IMR-90 (cell line): ENCODE measurements at regions not wholly inside any gene's neighbourhood (a gene's known extent, or its start where the extent isn't known, plus 50 kb on each side); places are given as distances from the start of the nearest gene placed in this dataset.

Experiments
- ATAC-seq: fragments of 200-7000 bp; cut with Tn5 transposase; 2 replicates; pipeline ENCODE4 v1.9.1; 2020; ENCODE audit warnings: low read depth, mild to moderate bottlenecking, moderate library complexity
- BruUV-seq: library from RNA; stranded (reverse); fragments of 400-500 nt; replicated peaks from 2 replicates; lab custom pipeline; 2021; lab: Mats Ljungman, UMichigan
- CTCF ChIA-PET: fragments of 300-600 bp; formaldehyde crosslinking; extraction: SDS; loops from one replicate; lab custom pipeline; 2021; ENCODE audit warnings: antibody characterized with exemption; lab: Yijun Ruan, JAX
- POLR2A ChIA-PET: fragments of 300-600 bp; sonication (Branson Sonifier 250); formaldehyde crosslinking; loops from one replicate; lab custom pipeline; 2022; ENCODE audit warnings: antibody characterized with exemption; ENCODE audit not compliant: unreplicated experiment; lab: Charles Lee
- DNase-seq: peaks from one replicate; pipeline ENCODE4 v3.0.0; 2013
- H2AFZ ChIP-seq: replicated peaks from 2 replicates; pipeline ENCODE3; 2013; ENCODE audit warnings: low read length, mild to moderate bottlenecking; ENCODE audit not compliant: poor library complexity
- H2AK5ac ChIP-seq: 2 replicates; pipeline ENCODE4 v1.6.1; 2013; ENCODE audit warnings: low read depth, low read length, inconsistent platforms
- H2AK9ac ChIP-seq: replicated peaks from 2 replicates; pipeline ENCODE3; 2013; ENCODE audit warnings: mild to moderate bottlenecking, low read depth, low read length, moderate library complexity; ENCODE audit not compliant: poor library complexity
- H2BK120ac ChIP-seq: 2 replicates; pipeline ENCODE4 v1.6.1; 2013; ENCODE audit warnings: low read depth, low read length, inconsistent platforms
- H2BK15ac ChIP-seq: 3 replicates; pipeline ENCODE4 v1.6.1; 2013; ENCODE audit warnings: low read depth, low read length, inconsistent platforms
- H2BK20ac ChIP-seq: 2 replicates; pipeline ENCODE4 v1.6.1; 2013; ENCODE audit warnings: low read depth, mild to moderate bottlenecking, inconsistent platforms, low read length, moderate library complexity
- H2BK5ac ChIP-seq: 2 replicates; pipeline ENCODE4 v1.6.1; 2013; ENCODE audit warnings: mild to moderate bottlenecking, low read depth, low read length, inconsistent platforms; ENCODE audit not compliant: poor library complexity, severe bottlenecking
- H3K14ac ChIP-seq: replicated peaks from 2 replicates; pipeline ENCODE4 v1.6.1; 2013; ENCODE audit warnings: low read depth, low read length, inconsistent platforms
- H3K18ac ChIP-seq: 2 replicates; pipeline ENCODE4 v1.6.1; 2013; ENCODE audit warnings: low read depth, low read length, control low read depth
- H3K23ac ChIP-seq: 2 replicates; pipeline ENCODE4 v1.6.1; 2013; ENCODE audit warnings: low read depth, low read length, inconsistent platforms
- H3K27ac ChIP-seq: 2 replicates; pipeline ENCODE4 v1.5.1; 2013; ENCODE audit warnings: mild to moderate bottlenecking, control low read depth, low read length; ENCODE audit not compliant: insufficient read depth
- H3K27me3 ChIP-seq: 2 replicates; pipeline ENCODE4 v1.6.1; 2013; ENCODE audit warnings: low read length; ENCODE audit not compliant: control insufficient read depth, insufficient read depth
- H3K36me3 ChIP-seq: 2 replicates; pipeline ENCODE4 v1.6.1; 2013; ENCODE audit warnings: low read length, mixed read lengths; ENCODE audit not compliant: control insufficient read depth, insufficient read depth
- H3K4ac ChIP-seq: 2 replicates; pipeline ENCODE4 v1.6.1; 2013; ENCODE audit warnings: low read depth, low read length, inconsistent platforms
- H3K4me1 ChIP-seq: 2 replicates; pipeline ENCODE4 v1.6.1; 2013; ENCODE audit warnings: low read length, mixed read lengths; ENCODE audit not compliant: control insufficient read depth, insufficient read depth
- H3K4me2 ChIP-seq: 2 replicates; pipeline ENCODE4 v1.6.1; 2013; ENCODE audit warnings: low read depth, mild to moderate bottlenecking, control low read depth, low read length, moderate library complexity
- H3K4me3 ChIP-seq: 2 replicates; pipeline ENCODE4 v1.5.1; 2013; ENCODE audit warnings: low read depth, mild to moderate bottlenecking, control low read depth, low read length, moderate library complexity; ENCODE audit not compliant: insufficient read depth
- H3K56ac ChIP-seq: 2 replicates; pipeline ENCODE4 v1.6.1; 2013; ENCODE audit warnings: low read length, inconsistent platforms; ENCODE audit not compliant: insufficient read depth; ENCODE audit errors: extremely low read depth
- H3K79me1 ChIP-seq, 2 experiments: 2 replicates each; pipeline ENCODE4 v1.6.1; 2013; ENCODE audit warnings: low read length in 2 of 2, inconsistent platforms in 1 of 2, low read depth in 1 of 2
- H3K9ac ChIP-seq: 2 replicates; pipeline ENCODE4 v1.6.1; 2013; ENCODE audit warnings: low read depth, low read length, control low read depth
- H3K9me1 ChIP-seq: 2 replicates; pipeline ENCODE4 v1.6.1; 2013; ENCODE audit warnings: low read length, inconsistent platforms; ENCODE audit not compliant: insufficient read depth
- H3K9me3 ChIP-seq: 2 replicates; pipeline ENCODE4 v1.6.1; 2013; ENCODE audit warnings: low read length; ENCODE audit not compliant: control insufficient read depth, insufficient read depth
- H4K20me1 ChIP-seq: 2 replicates; pipeline ENCODE4 v1.6.1; 2013; ENCODE audit warnings: low read length, inconsistent platforms; ENCODE audit not compliant: insufficient read depth
- H4K5ac ChIP-seq: 2 replicates; pipeline ENCODE4 v1.6.1; 2013; ENCODE audit warnings: mild to moderate bottlenecking, low read depth, low read length, control low read depth
- H4K8ac ChIP-seq, 2 experiments: 2 replicates each; pipeline ENCODE4 v1.6.1; 2013; ENCODE audit warnings: low read depth in 2 of 2, low read length in 2 of 2, control low read depth in 1 of 2, inconsistent platforms in 1 of 2
- H4K91ac ChIP-seq: 2 replicates; pipeline ENCODE4 v1.6.1; 2013; ENCODE audit warnings: low read depth, low read length, inconsistent platforms; ENCODE audit not compliant: insufficient read depth
- CHD1 ChIP-seq: IDR thresholded peaks from 2 replicates; pipeline ENCODE4 v1.6.1; 2012; ENCODE audit warnings: low read depth, low read length, improper control_type of control experiment
- CTCF ChIP-seq: conservative IDR thresholded peaks from 2 replicates; pipeline ENCODE4 v1.5.1; 2012; ENCODE audit warnings: mild to moderate bottlenecking, low read depth, low read length, improper control_type of control experiment
- MAFK ChIP-seq: IDR thresholded peaks from 2 replicates; pipeline ENCODE4 v1.6.1; 2012; ENCODE audit warnings: low read depth, low read length, improper control_type of control experiment
- MAZ ChIP-seq: IDR thresholded peaks from 2 replicates; pipeline ENCODE4 v1.6.1; 2012; ENCODE audit warnings: low read depth, mild to moderate bottlenecking, low read length, improper control_type of control experiment, moderate library complexity, borderline replicate concordance
- POLR2A ChIP-seq: IDR thresholded peaks from 2 replicates; pipeline ENCODE4 v1.6.1; 2012; ENCODE audit warnings: mild to moderate bottlenecking, low read depth, low read length
- RAD21 ChIP-seq: IDR thresholded peaks from 2 replicates; pipeline ENCODE4 v1.6.1; 2012; ENCODE audit warnings: low read length, improper control_type of control experiment
- RCOR1 ChIP-seq: IDR thresholded peaks from 2 replicates; pipeline ENCODE4 v1.6.1; 2012; ENCODE audit warnings: mild to moderate bottlenecking, low read length, improper control_type of control experiment; ENCODE audit not compliant: insufficient replicate concordance
- WGBS, 2 experiments: methylation state at CpG; one replicate each; pipeline versions ENCODE4 v1.1.5 to v1.1.7; 2013; ENCODE audit warnings: missing lambda C conversion rate in 2 of 2; ENCODE audit not compliant: insufficient read length in 1 of 2; ENCODE audit errors: extremely low coverage in 2 of 2; 5-methylcytosine and 5-hydroxymethylcytosine counted together
- dilution Hi-C: fragments of 300-500 bp; cut with HindIII; formaldehyde crosslinking; loops from one replicate; pipeline ENCODE4 v1.14.3; 2018; ENCODE audit warnings: low sequenced_read_pairs; ENCODE audit not compliant: unreplicated experiment
- in situ Hi-C: fragments of 300-500 bp; cut with MboI; formaldehyde crosslinking; loops from 3 replicates; pipeline ENCODE4 v1.14.3; 2019; ENCODE audit warnings: low sequenced_read_pairs, inconsistent platforms, mixed read lengths
- intact Hi-C: fragments of 100-400 bp; cut with micrococcal nuclease; formaldehyde crosslinking; loops from 2 replicates; pipeline ENCODE4 v1.10.0; 2022

DNA sequence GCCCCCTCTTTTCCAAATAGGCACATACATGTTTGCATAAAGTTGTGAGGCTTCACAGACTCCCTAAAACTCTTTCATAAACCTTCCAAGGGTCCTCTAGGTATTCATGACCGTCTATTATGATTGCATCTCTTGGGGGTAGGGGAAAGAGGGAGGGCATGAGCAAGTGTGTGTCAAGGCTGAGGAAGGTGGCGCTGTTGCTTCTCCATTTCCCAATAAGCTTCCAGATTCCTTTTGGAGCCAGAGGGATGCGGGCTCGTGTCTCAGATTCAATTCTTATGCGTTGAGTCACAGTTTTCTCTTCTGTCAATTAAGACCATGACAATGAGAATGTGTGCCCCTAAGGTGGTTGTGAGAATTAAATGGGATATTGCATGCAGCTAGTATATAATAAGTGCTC is 51.0 kb upstream of the CYP2A7 start:
- no peak overlapping the region for H3K18ac ChIP-seq
- no peaks in the 10 kb centered on the region for H3K9me1 ChIP-seq
- BruUV-seq, result no TSS peak
- H4K91ac ChIP-seq, result no peak overlapping the region
- H3K4me2 ChIP-seq, result no peak overlapping the region
- no peaks in the 10 kb centered on the region for H3K4me1 ChIP-seq
- no peak overlapping the region for H3K4ac ChIP-seq
- intact Hi-C loops, result no loop called here
- no peak overlapping the region for H3K4me3 ChIP-seq
- ATAC-seq (no peak), DNase-seq (no peak)
- H4K20me1 ChIP-seq, result no peaks in the 10 kb centered on the region
- no peaks in the 10 kb centered on the region for H3K36me3 ChIP-seq
- ChIA-PET POLR2A (no interaction called here), CTCF (no interaction called here)
- TF ChIP-seq RAD21 (no peak), MAZ (no peak), CHD1 (no peak), CTCF (no peak), POLR2A (no peak), RCOR1 (no peak), MAFK (no peak)
- no peak overlapping the region for H2AFZ ChIP-seq
- no peak overlapping the region for H2AK5ac ChIP-seq
- no peak overlapping the region for H4K8ac ChIP-seq
- in situ Hi-C loops, result no loop called here
- no peak overlapping the region for H4K5ac ChIP-seq
- H3K9me3 ChIP-seq, result no peaks in the 10 kb centered on the region
- H3K23ac ChIP-seq, result no peak overlapping the region
- no peak overlapping the region for H3K14ac ChIP-seq
- no peaks in the 10 kb centered on the region for H3K79me1 ChIP-seq
- H2BK15ac ChIP-seq, result no peak overlapping the region
- H3K9ac ChIP-seq, result no peak overlapping the region
- dilution Hi-C loops, result no loop called here
- H2AK9ac ChIP-seq, result no peak overlapping the region
- H2BK120ac ChIP-seq, result no peak overlapping the region
- H2BK5ac ChIP-seq, result no peak overlapping the region
- H3K27me3 ChIP-seq, result no peaks in the 10 kb centered on the region; the same call in 1 of the 2 replicates
- 0% methylated on average over 1 of the region's 5 CpGs; no CpG with 5 or more reads in 1 of the 2 experiments for WGBS, 2 experiments
- H3K27ac ChIP-seq, result no peak overlapping the region
- H3K56ac ChIP-seq, result no peak overlapping the region
- no peak overlapping the region for H2BK20ac ChIP-seq
